ENCODE measurements at regions not wholly inside any gene's neighbourhood (a gene's known extent, or its start where the extent isn't known, plus 50 kb on each side); places are given as distances from the start of the nearest gene placed in this dataset.

DNA sequence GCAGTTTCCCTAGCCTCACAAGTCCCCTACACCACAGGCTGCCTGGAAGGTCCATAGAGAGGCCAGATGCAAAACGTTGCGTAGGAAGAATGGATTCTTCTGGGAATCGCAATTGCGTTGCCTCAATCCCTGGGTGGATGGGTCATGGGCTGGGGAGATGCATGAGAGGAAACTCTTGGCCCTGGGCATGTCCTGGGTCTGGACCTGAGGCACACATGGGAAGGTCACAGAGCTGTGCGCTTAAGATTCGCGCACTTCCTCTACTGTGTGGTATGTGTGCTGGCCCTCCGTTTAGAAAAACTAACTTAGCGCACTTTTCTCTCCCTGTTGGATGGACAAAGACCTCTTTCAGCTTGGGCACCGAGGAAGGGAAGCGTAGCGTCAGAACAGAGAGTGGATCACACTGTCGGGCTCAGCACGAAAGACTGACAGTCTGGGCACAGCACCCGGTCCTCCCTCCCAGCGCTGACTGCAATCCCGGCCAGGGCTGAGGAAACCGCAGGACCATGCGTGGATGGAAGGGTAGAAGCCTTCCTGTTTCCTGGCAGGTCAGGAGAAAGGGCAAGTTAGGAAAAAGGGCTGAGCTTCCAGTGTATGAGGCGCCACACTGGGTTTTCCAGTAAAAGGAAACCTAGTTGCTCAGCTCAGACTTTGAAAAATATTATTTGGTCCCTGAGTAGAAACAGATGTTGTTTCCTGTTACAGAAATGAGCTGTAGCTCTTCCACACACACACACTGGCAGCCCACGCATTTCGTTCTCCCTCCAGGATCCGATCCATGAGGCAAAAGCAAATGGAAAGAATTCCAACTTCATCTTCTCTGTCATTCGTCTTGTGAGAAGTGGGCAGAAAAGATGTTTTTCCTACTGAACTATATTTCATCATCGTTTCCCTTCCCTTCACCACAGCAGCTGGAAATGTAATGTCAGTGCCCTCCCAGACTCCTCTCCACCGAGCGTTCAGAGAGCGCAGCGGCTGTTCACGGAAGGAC is 86.0 kb downstream of the ING1 start:
- H3K27ac ChIP-seq (replicated peaks; ENCODE audit: low read length) = no peak overlapping the region
- H3K14ac ChIP-seq (ENCODE audit: low read length) = peak overlapping the region; percentile 72
- no peak for DNase-seq (ENCODE audit: low spot score)
- H3K79me1 ChIP-seq (ENCODE audit: low read depth, low read length) = no peaks in the 10 kb centered on the region
- H2AFZ ChIP-seq (ENCODE audit: low read length) = peak overlapping the region; percentile 53
- no peaks in the 10 kb centered on the region for H3K36me3 ChIP-seq (replicated peaks in 1 of 2; ENCODE audit: control insufficient read depth in 2 of 2, insufficient read depth in 2 of 2, low read length in 2 of 2)
- H4K8ac ChIP-seq (ENCODE audit: low read depth, low read length) = no peak overlapping the region
- H2BK5ac ChIP-seq (ENCODE audit: low read length) = no peak overlapping the region
- H4K91ac ChIP-seq (ENCODE audit: low read depth, low read length, poor library complexity) = no peak overlapping the region
- no peak overlapping the region for H3K4me2 ChIP-seq (ENCODE audit: insufficient read depth, low read length, poor library complexity, severe bottlenecking)
- no peak overlapping the region for H3K9ac ChIP-seq (ENCODE audit: low read depth, low read length, poor library complexity)
- peaks cover 0 to 1% of the 10 kb centered on the region in 2 donors for H3K9me3 ChIP-seq (replicated peaks in 1 of 2; ENCODE audit: control insufficient read depth in 2 of 2, insufficient read depth in 1 of 2, low read depth in 1 of 2, low read length in 2 of 2)
- no peak overlapping the region for H2AK5ac ChIP-seq (ENCODE audit: low read depth, low read length)
- WGBS, 2 donors (ENCODE audit: extremely low coverage in 2 of 2, insufficient read length in 2 of 2, insufficient replicate concordance in 1 of 2) = no CpG with 5 or more reads among the region's 30 CpGs
- H2BK120ac ChIP-seq (ENCODE audit: low read depth, low read length) = no peak overlapping the region
- H3K4me3 ChIP-seq (ENCODE audit: low read length in 2 of 2) = peak overlapping the region in 1 of 2 donors; percentile 51
- no peak overlapping the region for H2BK12ac ChIP-seq (ENCODE audit: low read length)
- H3K18ac ChIP-seq (ENCODE audit: low read length) = peak overlapping the region; percentile 41
- peaks cover 0 to 32% (median 0%) of the 10 kb centered on the region in 3 experiments for H3K27me3 ChIP-seq (ENCODE audit: control insufficient read depth in 3 of 3, insufficient read depth in 3 of 3, low read depth in 1 of 3, low read length in 3 of 3)
- H3K4me1 ChIP-seq (ENCODE audit: control insufficient read depth in 2 of 2, insufficient read depth in 1 of 2, low read depth in 1 of 2, low read length in 2 of 2) = peaks cover 5 to 7% of the 10 kb centered on the region in 2 donors
- no peak overlapping the region for H3K4ac ChIP-seq (ENCODE audit: low read length)
- no peak overlapping the region for H2BK15ac ChIP-seq (ENCODE audit: low read length)
- no peak overlapping the region for H3K23ac ChIP-seq (ENCODE audit: low read depth, low read length, poor library complexity)

DNA sequence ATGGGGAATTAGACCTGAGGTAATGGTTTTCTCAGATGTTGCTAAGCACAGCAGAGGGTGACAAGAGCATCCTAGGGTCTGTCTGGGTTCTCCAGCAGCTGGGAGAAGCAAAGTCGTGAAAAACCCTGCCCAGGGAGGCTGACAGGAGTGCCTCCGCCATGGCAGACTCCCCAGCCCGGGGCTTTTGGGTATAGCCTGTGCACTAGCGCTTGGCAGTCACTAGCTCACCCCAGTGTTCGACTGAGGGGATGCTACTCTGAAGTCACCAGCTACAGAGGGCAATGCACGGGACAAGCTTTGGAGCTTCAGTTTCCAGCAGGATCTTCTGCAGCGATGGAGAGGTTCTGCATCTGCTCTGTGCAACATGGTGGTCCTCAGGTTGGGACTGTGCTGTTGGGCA is 87.5 kb downstream of the ING1 start:
- DNase-seq (ENCODE audit: low spot score) = no peak

DNA sequence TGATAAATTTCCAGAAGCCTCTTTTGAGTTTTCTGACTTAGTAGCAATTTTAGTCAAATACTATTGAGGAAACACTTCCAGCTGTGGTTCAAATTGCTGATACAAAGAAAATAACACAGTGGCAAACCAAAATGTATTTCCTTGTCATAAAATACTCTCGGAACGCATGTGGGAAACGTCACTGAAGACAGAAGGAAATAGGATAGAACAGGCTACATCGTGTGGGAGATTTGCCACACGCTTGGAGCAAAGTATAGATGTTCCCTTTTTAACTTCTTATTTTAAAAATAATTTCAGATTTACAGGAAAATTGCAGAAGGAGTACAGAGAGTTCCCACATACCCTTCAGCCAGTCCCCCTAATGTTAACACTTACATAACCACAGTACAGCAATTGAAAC is 88.8 kb downstream of the ING1 start:
- Histone ChIP-seq H3K36me3 (replicated peaks in 1 of 2; ENCODE audit: control insufficient read depth in 2 of 2, insufficient read depth in 2 of 2, low read length in 2 of 2) (no peaks in the 10 kb centered on the region), H3K23ac (ENCODE audit: low read depth, low read length, poor library complexity) (no peak overlapping the region), H2AK5ac (ENCODE audit: low read depth, low read length) (no peak overlapping the region), H3K4ac (ENCODE audit: low read length) (no peak overlapping the region), H2BK15ac (ENCODE audit: low read length) (no peak overlapping the region), H4K91ac (ENCODE audit: low read depth, low read length, poor library complexity) (no peak overlapping the region), H2AFZ (ENCODE audit: low read length) (no peak overlapping the region), H2BK5ac (ENCODE audit: low read length) (no peak overlapping the region), H2BK120ac (ENCODE audit: low read depth, low read length) (no peak overlapping the region), H3K14ac (ENCODE audit: low read length) (no peak overlapping the region), H3K9ac (ENCODE audit: low read depth, low read length, poor library complexity) (no peak overlapping the region), H3K9me3 (replicated peaks in 1 of 2; ENCODE audit: control insufficient read depth in 2 of 2, insufficient read depth in 1 of 2, low read depth in 1 of 2, low read length in 2 of 2) (no peaks in the 10 kb centered on the region), H3K4me2 (ENCODE audit: insufficient read depth, low read length, poor library complexity, severe bottlenecking) (no peak overlapping the region), H3K4me3 (ENCODE audit: low read length in 2 of 2) (no peak overlapping the region), H2BK12ac (ENCODE audit: low read length) (no peak overlapping the region), H3K18ac (ENCODE audit: low read length) (no peak overlapping the region), H3K4me1 (ENCODE audit: control insufficient read depth in 2 of 2, insufficient read depth in 1 of 2, low read depth in 1 of 2, low read length in 2 of 2) (peaks cover 1 to 7% of the 10 kb centered on the region in 2 donors), H3K27me3 (ENCODE audit: control insufficient read depth in 3 of 3, insufficient read depth in 3 of 3, low read depth in 1 of 3, low read length in 3 of 3) (peaks cover 0 to 33% (median 0%) of the 10 kb centered on the region in 3 experiments), H3K27ac (replicated peaks; ENCODE audit: low read length) (no peak overlapping the region), H4K8ac (ENCODE audit: low read depth, low read length) (no peak overlapping the region), H3K79me1 (ENCODE audit: low read depth, low read length) (no peaks in the 10 kb centered on the region)
- no CpG with 5 or more reads among the region's 5 CpGs for WGBS, 2 donors (ENCODE audit: extremely low coverage in 2 of 2, insufficient read length in 2 of 2, insufficient replicate concordance in 1 of 2)
- no peak for DNase-seq (ENCODE audit: low spot score)

More for the DNA sequence above, 87.5 kb downstream of the ING1 start:
- Histone ChIP-seq H3K18ac (ENCODE audit: low read length) (no peak overlapping the region), H4K91ac (ENCODE audit: low read depth, low read length, poor library complexity) (no peak overlapping the region), H3K79me1 (ENCODE audit: low read depth, low read length) (no peaks in the 10 kb centered on the region), H3K36me3 (replicated peaks in 1 of 2; ENCODE audit: control insufficient read depth in 2 of 2, insufficient read depth in 2 of 2, low read length in 2 of 2) (no peaks in the 10 kb centered on the region), H3K23ac (ENCODE audit: low read depth, low read length, poor library complexity) (no peak overlapping the region), H3K4me3 (ENCODE audit: low read length in 2 of 2) (no peak overlapping the region), H3K9me3 (replicated peaks in 1 of 2; ENCODE audit: control insufficient read depth in 2 of 2, insufficient read depth in 1 of 2, low read depth in 1 of 2, low read length in 2 of 2) (no peaks in the 10 kb centered on the region), H2BK15ac (ENCODE audit: low read length) (no peak overlapping the region), H3K27ac (replicated peaks; ENCODE audit: low read length) (no peak overlapping the region), H2BK12ac (ENCODE audit: low read length) (no peak overlapping the region), H3K4me1 (ENCODE audit: control insufficient read depth in 2 of 2, insufficient read depth in 1 of 2, low read depth in 1 of 2, low read length in 2 of 2) (peaks cover 1 to 7% of the 10 kb centered on the region in 2 donors), H2BK5ac (ENCODE audit: low read length) (no peak overlapping the region), H3K4me2 (ENCODE audit: insufficient read depth, low read length, poor library complexity, severe bottlenecking) (no peak overlapping the region), H3K4ac (ENCODE audit: low read length) (no peak overlapping the region), H2BK120ac (ENCODE audit: low read depth, low read length) (no peak overlapping the region), H3K9ac (ENCODE audit: low read depth, low read length, poor library complexity) (no peak overlapping the region), H3K14ac (ENCODE audit: low read length) (no peak overlapping the region), H4K8ac (ENCODE audit: low read depth, low read length) (no peak overlapping the region), H3K27me3 (ENCODE audit: control insufficient read depth in 3 of 3, insufficient read depth in 3 of 3, low read depth in 1 of 3, low read length in 3 of 3) (peaks cover 0 to 34% (median 0%) of the 10 kb centered on the region in 3 experiments), H2AFZ (ENCODE audit: low read length) (no peak overlapping the region), H2AK5ac (ENCODE audit: low read depth, low read length) (no peak overlapping the region)
- no CpG with 5 or more reads among the region's 7 CpGs for WGBS, 2 donors (ENCODE audit: extremely low coverage in 2 of 2, insufficient read length in 2 of 2, insufficient replicate concordance in 1 of 2)

DNA sequence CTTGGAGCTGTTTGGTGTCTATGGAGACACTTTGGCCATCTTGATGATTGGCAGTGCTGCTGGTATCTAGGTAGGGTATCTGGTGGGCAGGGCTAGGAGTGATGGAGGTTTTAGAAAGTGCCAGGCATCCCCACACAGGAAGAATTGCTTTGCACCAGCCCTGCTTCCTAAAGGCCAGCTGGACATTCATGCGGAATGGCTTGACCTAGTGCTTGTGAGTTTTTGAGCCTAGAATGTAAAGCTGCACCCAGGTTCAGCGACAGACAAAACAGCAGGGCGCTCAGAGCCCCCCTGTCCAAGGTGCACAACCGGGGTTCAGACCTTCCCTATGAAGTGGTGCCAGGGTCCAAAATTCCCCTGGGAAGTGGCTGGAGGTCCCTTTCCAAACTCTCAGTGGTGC is 93.1 kb downstream of the ING1 start:
- Histone ChIP-seq H3K27me3 (ENCODE audit: control insufficient read depth in 3 of 3, insufficient read depth in 3 of 3, low read depth in 1 of 3, low read length in 3 of 3) (peaks cover 0 to 18% (median 10%) of the 10 kb centered on the region in 3 experiments), H4K8ac (ENCODE audit: low read depth, low read length) (no peak overlapping the region), H3K4me3 (ENCODE audit: low read length in 2 of 2) (no peak overlapping the region), H2BK5ac (ENCODE audit: low read length) (no peak overlapping the region), H3K9ac (ENCODE audit: low read depth, low read length, poor library complexity) (no peak overlapping the region), H3K4ac (ENCODE audit: low read length) (no peak overlapping the region), H3K14ac (ENCODE audit: low read length) (no peak overlapping the region), H3K9me3 (replicated peaks in 1 of 2; ENCODE audit: control insufficient read depth in 2 of 2, insufficient read depth in 1 of 2, low read depth in 1 of 2, low read length in 2 of 2) (no peaks in the 10 kb centered on the region), H2BK15ac (ENCODE audit: low read length) (no peak overlapping the region), H3K79me1 (ENCODE audit: low read depth, low read length) (no peaks in the 10 kb centered on the region), H2AK5ac (ENCODE audit: low read depth, low read length) (no peak overlapping the region), H3K23ac (ENCODE audit: low read depth, low read length, poor library complexity) (no peak overlapping the region), H2AFZ (ENCODE audit: low read length) (no peak overlapping the region), H2BK12ac (ENCODE audit: low read length) (no peak overlapping the region), H4K91ac (ENCODE audit: low read depth, low read length, poor library complexity) (no peak overlapping the region), H3K36me3 (replicated peaks in 1 of 2; ENCODE audit: control insufficient read depth in 2 of 2, insufficient read depth in 2 of 2, low read length in 2 of 2) (no peaks in the 10 kb centered on the region), H3K4me1 (ENCODE audit: control insufficient read depth in 2 of 2, insufficient read depth in 1 of 2, low read depth in 1 of 2, low read length in 2 of 2) (peaks cover 0 to 2% of the 10 kb centered on the region in 2 donors), H3K18ac (ENCODE audit: low read length) (no peak overlapping the region), H3K27ac (replicated peaks; ENCODE audit: low read length) (no peak overlapping the region), H2BK120ac (ENCODE audit: low read depth, low read length) (no peak overlapping the region), H3K4me2 (ENCODE audit: insufficient read depth, low read length, poor library complexity, severe bottlenecking) (no peak overlapping the region)
- WGBS, 2 donors (ENCODE audit: extremely low coverage in 2 of 2, insufficient read length in 2 of 2, insufficient replicate concordance in 1 of 2) = no CpG with 5 or more reads among the region's 4 CpGs
- no peak for DNase-seq (ENCODE audit: low spot score)

Measured in neuronal stem cell (in vitro differentiated cells).